ENCODE measurements at regions not wholly inside any gene's neighbourhood (a gene's known extent, or its start where the extent isn't known, plus 50 kb on each side); places are given as distances from the start of the nearest gene placed in this dataset.

DNA sequence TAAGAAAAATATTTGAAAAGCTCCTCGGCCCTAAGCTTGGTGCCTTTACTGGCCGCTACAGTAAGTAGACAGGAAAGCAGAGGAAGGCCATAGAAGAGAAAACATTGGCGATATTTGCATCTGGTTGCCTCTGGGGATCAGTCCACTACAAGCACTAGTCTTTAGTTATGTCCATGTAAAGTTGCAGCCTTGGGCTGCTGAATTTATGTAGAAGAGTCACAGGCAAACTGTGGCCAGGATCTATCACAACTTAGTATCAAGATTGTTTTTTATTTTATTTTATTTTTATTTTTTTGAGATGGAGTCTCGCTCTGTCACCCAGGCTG is 228.7 kb upstream of the CAMK1G start:
- Mint-ChIP-seq H3K9me3 (ENCODE audit: unreplicated experiment) (no peaks in the 10 kb centered on the region), H3K27me3 (ENCODE audit: unreplicated experiment) (no peaks in the 10 kb centered on the region), H3K36me3 (ENCODE audit: unreplicated experiment) (no peaks in the 10 kb centered on the region), H3K4me1 (ENCODE audit: low read depth, unreplicated experiment) (no peaks in the 10 kb centered on the region), H3K4me3 (ENCODE audit: unreplicated experiment) (no peak overlapping the region), H3K27ac (ENCODE audit: unreplicated experiment) (no peak overlapping the region)
- DNase-seq: no peak
- TF ChIP-seq, protein P1, sequence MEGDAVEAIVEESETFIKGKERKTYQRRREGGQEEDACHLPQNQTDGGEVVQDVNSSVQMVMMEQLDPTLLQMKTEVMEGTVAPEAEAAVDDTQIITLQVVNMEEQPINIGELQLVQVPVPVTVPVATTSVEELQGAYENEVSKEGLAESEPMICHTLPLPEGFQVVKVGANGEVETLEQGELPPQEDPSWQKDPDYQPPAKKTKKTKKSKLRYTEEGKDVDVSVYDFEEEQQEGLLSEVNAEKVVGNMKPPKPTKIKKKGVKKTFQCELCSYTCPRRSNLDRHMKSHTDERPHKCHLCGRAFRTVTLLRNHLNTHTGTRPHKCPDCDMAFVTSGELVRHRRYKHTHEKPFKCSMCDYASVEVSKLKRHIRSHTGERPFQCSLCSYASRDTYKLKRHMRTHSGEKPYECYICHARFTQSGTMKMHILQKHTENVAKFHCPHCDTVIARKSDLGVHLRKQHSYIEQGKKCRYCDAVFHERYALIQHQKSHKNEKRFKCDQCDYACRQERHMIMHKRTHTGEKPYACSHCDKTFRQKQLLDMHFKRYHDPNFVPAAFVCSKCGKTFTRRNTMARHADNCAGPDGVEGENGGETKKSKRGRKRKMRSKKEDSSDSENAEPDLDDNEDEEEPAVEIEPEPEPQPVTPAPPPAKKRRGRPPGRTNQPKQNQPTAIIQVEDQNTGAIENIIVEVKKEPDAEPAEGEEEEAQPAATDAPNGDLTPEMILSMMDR (IDR thresholded peaks at IDR 0.05; ENCODE audit: partially characterized antibody, unreplicated experiment): no peak

- TF ChIP-seq, protein P1 (IDR thresholded peaks at IDR 0.05; ENCODE audit: partially characterized antibody, unreplicated experiment): no peak
These were observed 228.1 kb upstream of the CAMK1G start for GRCh38 chr1:209355415-209355814.

GRCh38 chr1:209356976-209357377 is 226.5 kb upstream of the CAMK1G start:
- DNase-seq: no peak
- H3K36me3 Mint-ChIP-seq (ENCODE audit: unreplicated experiment): no peaks in the 10 kb centered on the region
- no peak overlapping the region for H3K27ac Mint-ChIP-seq (ENCODE audit: unreplicated experiment)
- H3K9me3 Mint-ChIP-seq (ENCODE audit: unreplicated experiment): no peaks in the 10 kb centered on the region
- no peaks in the 10 kb centered on the region for H3K27me3 Mint-ChIP-seq (ENCODE audit: unreplicated experiment)
- H3K4me3 Mint-ChIP-seq (ENCODE audit: unreplicated experiment): no peak overlapping the region
- TF ChIP-seq, protein P1 (IDR thresholded peaks at IDR 0.05; ENCODE audit: partially characterized antibody, unreplicated experiment): no peak
- no peaks in the 10 kb centered on the region for H3K4me1 Mint-ChIP-seq (ENCODE audit: low read depth, unreplicated experiment)

More at GRCh38 chr1:209355415-209355814, 228.1 kb upstream of the CAMK1G start:
- Mint-ChIP-seq H3K9me3 (ENCODE audit: unreplicated experiment) (no peaks in the 10 kb centered on the region), H3K27ac (ENCODE audit: unreplicated experiment) (no peak overlapping the region), H3K36me3 (ENCODE audit: unreplicated experiment) (no peaks in the 10 kb centered on the region), H3K27me3 (ENCODE audit: unreplicated experiment) (no peaks in the 10 kb centered on the region), H3K4me1 (ENCODE audit: low read depth, unreplicated experiment) (no peaks in the 10 kb centered on the region), H3K4me3 (ENCODE audit: unreplicated experiment) (no peak overlapping the region)
- no peak for DNase-seq

DNA sequence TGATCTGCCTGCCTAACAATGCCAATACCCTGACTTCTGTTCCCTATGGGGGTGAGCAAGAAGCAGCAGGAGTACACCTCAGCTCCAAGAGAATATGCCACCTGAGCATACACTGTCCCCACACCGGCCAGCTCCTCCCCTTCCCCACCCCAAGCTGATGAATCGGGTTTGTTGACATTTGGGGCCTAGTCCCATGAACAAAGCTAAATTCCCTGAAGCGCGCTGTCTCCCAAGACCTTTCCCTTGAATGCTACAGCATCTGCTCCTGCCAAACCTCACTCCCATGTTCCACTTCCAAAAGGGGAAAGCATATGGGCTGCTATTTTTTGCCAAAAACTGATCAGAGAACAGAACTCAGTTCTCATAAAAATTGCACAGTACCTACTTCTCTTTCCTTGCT is 220.4 kb upstream of the CAMK1G start:
- H3K36me3 Mint-ChIP-seq (ENCODE audit: unreplicated experiment): no peaks in the 10 kb centered on the region
- H3K4me1 Mint-ChIP-seq (ENCODE audit: low read depth, unreplicated experiment): no peaks in the 10 kb centered on the region
- no peak overlapping the region for H3K27ac Mint-ChIP-seq (ENCODE audit: unreplicated experiment)

DNA sequence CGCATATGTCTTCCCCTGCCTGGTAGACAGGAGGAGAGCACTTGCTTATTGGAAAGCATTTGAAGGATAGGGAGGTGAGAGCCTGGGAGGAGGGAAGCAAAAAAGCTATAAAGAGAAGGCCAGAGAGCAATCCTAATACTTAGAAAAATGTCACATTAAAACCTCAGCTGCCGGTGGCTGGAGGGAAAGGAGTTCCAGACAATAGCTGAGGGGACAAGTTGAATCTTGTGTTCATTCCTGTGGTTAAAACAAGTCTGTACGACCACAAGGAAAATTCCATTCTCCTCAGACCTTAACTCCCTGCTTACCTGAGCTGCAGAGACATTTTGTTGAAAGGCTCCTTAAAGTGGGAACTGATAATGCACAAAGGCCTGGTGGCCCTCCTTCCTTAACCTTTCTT is 218.8 kb upstream of the CAMK1G start:
- Mint-ChIP-seq H3K27ac (ENCODE audit: unreplicated experiment) (no peak overlapping the region), H3K27me3 (ENCODE audit: unreplicated experiment) (no peaks in the 10 kb centered on the region), H3K4me3 (ENCODE audit: unreplicated experiment) (no peak overlapping the region), H3K4me1 (ENCODE audit: low read depth, unreplicated experiment) (no peaks in the 10 kb centered on the region), H3K9me3 (ENCODE audit: unreplicated experiment) (no peaks in the 10 kb centered on the region), H3K36me3 (ENCODE audit: unreplicated experiment) (no peaks in the 10 kb centered on the region)
- no peak for DNase-seq
- TF ChIP-seq, protein P1 (IDR thresholded peaks at IDR 0.05; ENCODE audit: partially characterized antibody, unreplicated experiment): no peak

More for the DNA sequence above, 220.4 kb upstream of the CAMK1G start:
- no peak overlapping the region for H3K4me3 Mint-ChIP-seq (ENCODE audit: unreplicated experiment)
- DNase-seq: no peak
- H3K9me3 Mint-ChIP-seq (ENCODE audit: unreplicated experiment): no peaks in the 10 kb centered on the region
- TF ChIP-seq, protein P1 (IDR thresholded peaks at IDR 0.05; ENCODE audit: partially characterized antibody, unreplicated experiment): no peak
- no peaks in the 10 kb centered on the region for H3K27me3 Mint-ChIP-seq (ENCODE audit: unreplicated experiment)
